ENCODE measurements at regions not wholly inside any gene's neighbourhood (a gene's known extent, or its start where the extent isn't known, plus 50 kb on each side); places are given as distances from the start of the nearest gene placed in this dataset.

- TF ChIP-seq ETV6 (IDR thresholded peaks at IDR 0.05; ENCODE audit: borderline replicate concordance in 1 of 2, low read depth in 2 of 2, low read length in 1 of 2) (no peak), ETV6 (CRISPR knock-in tag; IDR thresholded peaks at IDR 0.05; ENCODE audit: borderline replicate concordance) (no peak), SAP30 (IDR thresholded peaks at IDR 0.05; ENCODE audit: borderline replicate concordance, insufficient read depth, low read depth, low read length, poor library complexity, severe bottlenecking) (no peak), ZNF253 (CRISPR knock-in tag; conservative IDR thresholded peaks at IDR 0.05) (no peak), ZNF224 (CRISPR knock-in tag; IDR thresholded peaks at IDR 0.05) (no peak)
Observed at GRCh38 chr13:29946093-29946492, 95.7 kb upstream of the UBL3 start.
